Endothelial cell (in vitro differentiated cells): ENCODE measurements at regions not wholly inside any gene's neighbourhood (a gene's known extent, or its start where the extent isn't known, plus 50 kb on each side); places are given as distances from the start of the nearest gene placed in this dataset.

ENCODE experiments used
- DNase-seq: peaks from one replicate; pipeline ENCODE4 v3.0.0; 2021; ENCODE audit warnings: low spot score
- H3K27ac Mint-ChIP-seq: one replicate; pipeline ENCODE4 v1.8.0; 2021; ENCODE audit warnings: mixed read lengths, inconsistent platforms; ENCODE audit not compliant: unreplicated experiment
- H3K27me3 Mint-ChIP-seq: one replicate; pipeline ENCODE4 v1.8.0; 2021; ENCODE audit warnings: mild to moderate bottlenecking, moderate library complexity, mixed read lengths, inconsistent platforms; ENCODE audit not compliant: unreplicated experiment
- H3K36me3 Mint-ChIP-seq: one replicate; pipeline ENCODE4 v1.8.0; 2021; ENCODE audit warnings: mild to moderate bottlenecking, low read depth, mixed read lengths, inconsistent platforms; ENCODE audit not compliant: unreplicated experiment
- H3K4me1 Mint-ChIP-seq: one replicate; pipeline ENCODE4 v1.8.0; 2021; ENCODE audit warnings: mild to moderate bottlenecking, mixed read lengths, inconsistent platforms; ENCODE audit not compliant: unreplicated experiment
- H3K4me3 Mint-ChIP-seq: one replicate; pipeline ENCODE4 v1.8.0; 2021; ENCODE audit warnings: mild to moderate bottlenecking, mixed read lengths, inconsistent platforms; ENCODE audit not compliant: unreplicated experiment
- H3K9me3 Mint-ChIP-seq: one replicate; pipeline ENCODE4 v1.8.0; 2021; ENCODE audit warnings: mixed read lengths, inconsistent platforms; ENCODE audit not compliant: unreplicated experiment
- TF ChIP-seq, protein P1 (sequence below): fragments of 200-600 bp; sonication (generic); IDR thresholded peaks from one replicate; pipeline ENCODE4 v1.5.0; 2021; ENCODE audit warnings: antibody characterized with exemption; ENCODE audit not compliant: unreplicated experiment

DNA sequence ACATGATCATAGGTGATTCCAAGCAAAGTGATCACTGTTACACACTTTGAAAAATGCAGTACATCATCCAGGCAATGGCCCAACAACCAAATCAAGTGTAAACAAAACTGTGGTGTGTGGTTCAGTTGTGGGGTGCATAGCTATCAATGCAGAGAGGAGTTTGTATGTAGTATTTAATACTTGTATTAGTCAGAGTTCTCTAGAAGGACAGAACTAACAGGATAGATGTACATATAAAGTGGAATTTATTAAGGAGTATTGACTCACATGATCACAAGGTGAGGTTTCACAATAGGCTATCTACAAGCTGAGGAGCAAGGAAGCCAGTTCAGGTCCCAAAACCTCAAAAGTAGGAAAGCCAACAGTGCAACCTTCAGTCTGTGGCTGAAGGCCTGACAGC is 249.3 kb upstream of the HTR2A start:
- no peak overlapping the region for H3K27ac Mint-ChIP-seq
- no peaks in the 10 kb centered on the region for H3K9me3 Mint-ChIP-seq
- no peaks in the 10 kb centered on the region for H3K4me1 Mint-ChIP-seq
- H3K36me3 Mint-ChIP-seq: no peaks in the 10 kb centered on the region
- no peak for DNase-seq
- TF ChIP-seq, protein P1, sequence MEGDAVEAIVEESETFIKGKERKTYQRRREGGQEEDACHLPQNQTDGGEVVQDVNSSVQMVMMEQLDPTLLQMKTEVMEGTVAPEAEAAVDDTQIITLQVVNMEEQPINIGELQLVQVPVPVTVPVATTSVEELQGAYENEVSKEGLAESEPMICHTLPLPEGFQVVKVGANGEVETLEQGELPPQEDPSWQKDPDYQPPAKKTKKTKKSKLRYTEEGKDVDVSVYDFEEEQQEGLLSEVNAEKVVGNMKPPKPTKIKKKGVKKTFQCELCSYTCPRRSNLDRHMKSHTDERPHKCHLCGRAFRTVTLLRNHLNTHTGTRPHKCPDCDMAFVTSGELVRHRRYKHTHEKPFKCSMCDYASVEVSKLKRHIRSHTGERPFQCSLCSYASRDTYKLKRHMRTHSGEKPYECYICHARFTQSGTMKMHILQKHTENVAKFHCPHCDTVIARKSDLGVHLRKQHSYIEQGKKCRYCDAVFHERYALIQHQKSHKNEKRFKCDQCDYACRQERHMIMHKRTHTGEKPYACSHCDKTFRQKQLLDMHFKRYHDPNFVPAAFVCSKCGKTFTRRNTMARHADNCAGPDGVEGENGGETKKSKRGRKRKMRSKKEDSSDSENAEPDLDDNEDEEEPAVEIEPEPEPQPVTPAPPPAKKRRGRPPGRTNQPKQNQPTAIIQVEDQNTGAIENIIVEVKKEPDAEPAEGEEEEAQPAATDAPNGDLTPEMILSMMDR: no peak
- peaks cover 1% of the 10 kb centered on the region for H3K27me3 Mint-ChIP-seq
- no peak overlapping the region for H3K4me3 Mint-ChIP-seq

DNA sequence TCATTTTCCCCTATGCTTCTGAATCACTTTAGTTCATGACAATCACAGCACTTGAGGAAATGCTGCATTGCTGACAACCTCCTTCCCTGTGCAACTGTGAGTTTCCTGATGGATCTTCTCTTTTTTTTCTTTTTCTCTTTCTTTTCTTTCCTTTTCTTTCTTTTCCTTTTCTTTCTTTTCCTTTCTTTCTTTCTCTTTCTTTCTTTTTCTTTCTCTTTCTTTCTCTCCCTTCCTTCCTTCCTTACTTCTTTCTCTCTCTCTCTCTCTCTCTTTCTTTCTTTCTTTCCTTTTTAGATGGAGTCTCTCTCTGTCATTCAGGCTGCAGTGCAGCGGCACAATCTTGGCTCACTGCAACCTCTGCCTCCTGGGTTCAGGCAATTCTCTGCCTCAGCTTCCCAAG is 247.9 kb upstream of the HTR2A start:
- no peak for DNase-seq
- Mint-ChIP-seq H3K9me3 (no peaks in the 10 kb centered on the region), H3K36me3 (no peaks in the 10 kb centered on the region), H3K4me3 (no peak overlapping the region), H3K4me1 (peaks cover 2% of the 10 kb centered on the region), H3K27ac (no peak overlapping the region), H3K27me3 (no peaks in the 10 kb centered on the region)
- TF ChIP-seq, protein P1: no peak

DNA sequence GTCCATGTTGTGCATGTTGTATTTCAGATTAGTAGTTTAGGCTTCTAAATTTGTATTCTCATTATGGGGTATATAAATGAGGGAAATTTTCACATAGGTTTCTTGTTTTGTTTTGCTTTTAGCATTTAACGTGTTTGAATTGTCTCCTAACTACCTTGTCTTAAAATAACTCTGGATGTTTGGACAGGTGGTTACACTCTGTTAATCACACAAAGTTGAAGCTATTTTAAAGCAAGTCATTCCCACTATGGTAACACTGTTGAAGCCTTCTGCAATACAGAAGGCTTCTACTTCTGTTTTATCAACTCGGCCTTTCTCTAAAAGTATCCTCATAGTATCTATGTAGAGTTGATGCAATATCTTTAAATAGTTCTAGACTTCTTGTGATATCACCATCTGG is 245.3 kb upstream of the HTR2A start:
- Mint-ChIP-seq H3K4me3 (no peak overlapping the region), H3K4me1 (peaks cover 2% of the 10 kb centered on the region), H3K9me3 (no peaks in the 10 kb centered on the region), H3K27me3 (no peaks in the 10 kb centered on the region), H3K27ac (no peak overlapping the region), H3K36me3 (no peaks in the 10 kb centered on the region)
- no peak for DNase-seq
- TF ChIP-seq, protein P1: no peak

DNA sequence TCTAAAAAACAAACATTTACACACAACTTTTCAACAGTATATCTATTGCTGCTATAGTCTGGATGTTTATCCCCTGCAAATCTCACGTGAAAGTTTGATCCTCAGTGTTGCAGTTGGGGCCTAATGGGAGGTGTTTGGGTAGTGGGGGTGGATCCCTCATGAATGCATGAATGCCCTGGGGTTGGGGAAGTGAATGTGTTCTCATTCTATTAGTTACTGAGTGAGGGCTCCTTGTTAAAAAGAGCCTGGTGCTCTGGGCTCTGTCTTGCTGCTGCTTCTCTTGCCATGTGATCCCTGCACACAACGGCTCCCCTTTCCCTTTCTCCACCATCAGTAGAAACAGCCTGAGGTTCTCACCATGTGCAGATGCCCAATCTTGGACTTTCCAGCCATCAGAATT is 242.7 kb upstream of the HTR2A start:
- H3K4me3 Mint-ChIP-seq: no peak overlapping the region
- TF ChIP-seq, protein P1: no peak
- no peaks in the 10 kb centered on the region for H3K27me3 Mint-ChIP-seq
- H3K9me3 Mint-ChIP-seq: no peaks in the 10 kb centered on the region
- DNase-seq: no peak
- H3K27ac Mint-ChIP-seq: no peak overlapping the region
- H3K4me1 Mint-ChIP-seq: peaks cover 2% of the 10 kb centered on the region
- H3K36me3 Mint-ChIP-seq: no peaks in the 10 kb centered on the region

DNA sequence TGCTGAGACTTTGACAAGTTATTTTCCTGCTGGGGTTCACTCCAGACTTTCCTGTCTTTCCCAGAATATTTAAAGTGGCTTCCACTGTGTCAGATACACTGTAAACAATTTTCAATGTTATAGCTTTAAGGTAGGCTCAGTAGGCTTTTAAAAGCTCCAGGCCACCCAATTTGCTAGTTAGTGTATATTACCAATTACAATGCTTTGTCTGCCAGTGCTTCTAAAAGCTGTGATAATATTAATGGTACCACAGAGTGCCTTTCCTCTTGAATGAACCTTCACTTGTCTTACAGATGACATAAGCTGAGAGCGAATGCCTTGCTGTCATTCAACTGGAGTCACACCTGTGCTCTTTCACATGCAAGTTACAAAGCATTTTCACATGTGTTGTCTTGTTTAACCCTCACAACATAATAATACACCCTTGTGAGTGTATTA is 239.7 kb upstream of the HTR2A start:
- Mint-ChIP-seq H3K27me3 (no peaks in the 10 kb centered on the region), H3K27ac (no peak overlapping the region)

More for the DNA sequence above, 239.7 kb upstream of the HTR2A start:
- Mint-ChIP-seq H3K36me3 (no peaks in the 10 kb centered on the region), H3K4me1 (peaks cover 2% of the 10 kb centered on the region), H3K9me3 (no peaks in the 10 kb centered on the region), H3K4me3 (no peak overlapping the region)
- DNase-seq: no peak
- TF ChIP-seq, protein P1: no peak
